ENCODE measurements at regions not wholly inside any gene's neighbourhood (a gene's known extent, or its start where the extent isn't known, plus 50 kb on each side); places are given as distances from the start of the nearest gene placed in this dataset.

- Histone ChIP-seq H4K91ac (ENCODE audit: low read depth, low read length, poor library complexity) (no peak overlapping the region), H3K27me3 (ENCODE audit: control insufficient read depth in 3 of 3, insufficient read depth in 3 of 3, low read depth in 1 of 3, low read length in 3 of 3) (no peaks in the 10 kb centered on the region), H3K4me2 (ENCODE audit: insufficient read depth, low read length, poor library complexity, severe bottlenecking) (no peak overlapping the region), H3K23ac (ENCODE audit: low read depth, low read length, poor library complexity) (no peak overlapping the region), H3K36me3 (replicated peaks in 1 of 2; ENCODE audit: control insufficient read depth in 2 of 2, insufficient read depth in 2 of 2, low read length in 2 of 2) (no peaks in the 10 kb centered on the region), H2BK15ac (ENCODE audit: low read length) (no peak overlapping the region), H3K4me3 (ENCODE audit: low read length in 2 of 2) (no peak overlapping the region), H3K4ac (ENCODE audit: low read length) (no peak overlapping the region), H2BK5ac (ENCODE audit: low read length) (no peak overlapping the region), H3K4me1 (ENCODE audit: control insufficient read depth in 2 of 2, insufficient read depth in 1 of 2, low read depth in 1 of 2, low read length in 2 of 2) (peaks cover 4 to 10% of the 10 kb centered on the region in 2 donors), H2AK5ac (ENCODE audit: low read depth, low read length) (no peak overlapping the region), H3K9me3 (replicated peaks in 1 of 2; ENCODE audit: control insufficient read depth in 2 of 2, insufficient read depth in 1 of 2, low read depth in 1 of 2, low read length in 2 of 2) (peaks cover 0 to 7% of the 10 kb centered on the region in 2 donors), H3K18ac (ENCODE audit: low read length) (no peak overlapping the region), H2BK12ac (ENCODE audit: low read length) (no peak overlapping the region), H4K8ac (ENCODE audit: low read depth, low read length) (no peak overlapping the region), H3K9ac (ENCODE audit: low read depth, low read length, poor library complexity) (no peak overlapping the region), H2BK120ac (ENCODE audit: low read depth, low read length) (no peak overlapping the region), H2AFZ (ENCODE audit: low read length) (no peak overlapping the region), H3K79me1 (ENCODE audit: low read depth, low read length) (no peaks in the 10 kb centered on the region), H3K27ac (replicated peaks; ENCODE audit: low read length) (no peak overlapping the region), H3K14ac (ENCODE audit: low read length) (no peak overlapping the region)
- no peak for DNase-seq (ENCODE audit: low spot score)
These were observed 103.3 kb upstream of the MAP4K3 start for GRCh38 chr2:39540414-39540813.

DNA sequence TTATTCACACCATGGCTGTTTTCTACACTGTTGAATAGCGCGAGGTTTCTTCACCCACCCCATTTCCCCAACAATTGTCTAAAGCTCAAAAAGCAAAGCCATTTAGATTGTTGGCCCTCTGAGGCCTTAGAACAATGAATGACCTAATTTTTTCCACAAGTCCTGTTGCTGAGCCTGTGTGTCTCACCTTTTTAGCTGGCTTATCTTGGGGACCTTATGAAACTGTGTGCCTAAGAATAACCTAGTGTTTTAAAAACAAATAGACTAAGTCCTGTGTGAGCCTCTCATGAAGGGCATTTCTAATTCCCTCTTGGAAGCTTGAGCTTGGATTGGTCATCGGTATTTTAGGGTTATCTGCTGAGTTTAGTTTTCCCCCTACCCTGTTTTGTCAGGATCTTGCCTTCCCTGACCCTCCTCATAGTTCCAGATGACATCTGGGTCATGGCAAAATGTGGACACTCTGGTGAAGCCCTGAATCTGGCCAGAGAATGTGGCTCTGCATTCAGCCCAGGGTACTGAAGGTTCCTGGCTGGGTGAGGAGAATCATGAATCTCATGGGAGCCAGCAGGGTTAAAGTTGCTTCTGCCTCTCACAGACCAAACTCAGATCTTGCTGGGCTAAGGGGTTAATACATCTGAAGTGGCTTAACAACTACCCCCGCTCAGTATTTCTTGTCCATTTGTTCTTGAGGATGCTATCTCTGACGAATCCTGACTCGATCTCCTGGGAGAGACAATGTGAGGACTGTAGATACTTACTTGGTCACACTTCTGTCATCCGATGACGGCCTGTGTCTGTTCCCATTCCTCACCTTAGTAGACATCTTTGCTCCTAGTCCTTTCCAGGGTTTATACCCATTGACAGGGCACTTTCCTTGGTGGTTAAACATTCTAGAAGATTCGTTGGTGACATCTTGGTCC, 104.2 kb upstream of the MAP4K3 start:
- no peak overlapping the region for H4K91ac ChIP-seq (ENCODE audit: low read depth, low read length, poor library complexity)
- H3K4me1 ChIP-seq (ENCODE audit: control insufficient read depth in 2 of 2, insufficient read depth in 1 of 2, low read depth in 1 of 2, low read length in 2 of 2) = peaks cover 4 to 8% of the 10 kb centered on the region in 2 donors
- H3K4me2 ChIP-seq (ENCODE audit: insufficient read depth, low read length, poor library complexity, severe bottlenecking) = no peak overlapping the region
- no peaks in the 10 kb centered on the region for H3K27me3 ChIP-seq (ENCODE audit: control insufficient read depth in 3 of 3, insufficient read depth in 3 of 3, low read depth in 1 of 3, low read length in 3 of 3)
- no peak overlapping the region for H2AFZ ChIP-seq (ENCODE audit: low read length)
- no peak overlapping the region for H3K23ac ChIP-seq (ENCODE audit: low read depth, low read length, poor library complexity)
- no peak overlapping the region for H2BK5ac ChIP-seq (ENCODE audit: low read length)
- WGBS, 2 donors (ENCODE audit: extremely low coverage in 2 of 2, insufficient read length in 2 of 2, insufficient replicate concordance in 1 of 2) = no CpG with 5 or more reads among the region's 9 CpGs
- no peak overlapping the region for H2BK12ac ChIP-seq (ENCODE audit: low read length)
- H3K18ac ChIP-seq (ENCODE audit: low read length) = no peak overlapping the region
- no peak overlapping the region for H2BK15ac ChIP-seq (ENCODE audit: low read length)
- no peak overlapping the region for H3K4me3 ChIP-seq (ENCODE audit: low read length in 2 of 2)
- no peak overlapping the region for H3K9ac ChIP-seq (ENCODE audit: low read depth, low read length, poor library complexity)
- no peaks in the 10 kb centered on the region for H3K36me3 ChIP-seq (replicated peaks in 1 of 2; ENCODE audit: control insufficient read depth in 2 of 2, insufficient read depth in 2 of 2, low read length in 2 of 2)
- no peak overlapping the region for H3K14ac ChIP-seq (ENCODE audit: low read length)
- no peak overlapping the region for H2BK120ac ChIP-seq (ENCODE audit: low read depth, low read length)
- no peaks in the 10 kb centered on the region for H3K79me1 ChIP-seq (ENCODE audit: low read depth, low read length)
- no peak for DNase-seq (ENCODE audit: low spot score)
- H4K8ac ChIP-seq (ENCODE audit: low read depth, low read length) = no peak overlapping the region
- H3K4ac ChIP-seq (ENCODE audit: low read length) = no peak overlapping the region
- no peak overlapping the region for H3K27ac ChIP-seq (replicated peaks; ENCODE audit: low read length)
- H2AK5ac ChIP-seq (ENCODE audit: low read depth, low read length) = no peak overlapping the region
- peaks cover 0 to 7% of the 10 kb centered on the region in 2 donors for H3K9me3 ChIP-seq (replicated peaks in 1 of 2; ENCODE audit: control insufficient read depth in 2 of 2, insufficient read depth in 1 of 2, low read depth in 1 of 2, low read length in 2 of 2)

DNA sequence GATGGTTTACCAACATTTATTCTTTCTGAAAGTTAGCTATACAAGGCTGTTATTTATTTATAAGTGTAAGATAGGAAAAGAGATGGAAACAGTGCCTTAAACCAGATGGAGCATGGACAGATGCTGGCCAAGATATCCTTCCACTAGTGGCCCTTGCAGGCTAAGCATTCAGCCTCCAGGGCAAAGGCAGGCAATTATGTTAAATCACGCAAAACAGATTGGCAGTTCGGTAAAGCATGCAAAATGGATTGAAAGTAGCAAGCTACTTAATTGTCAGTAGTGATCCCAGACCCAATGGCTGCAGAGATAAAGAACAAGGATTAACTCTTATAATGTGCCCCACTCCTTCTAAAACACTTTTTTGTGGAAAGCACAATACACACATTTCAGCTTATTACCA, 105.4 kb upstream of the MAP4K3 start:
- Histone ChIP-seq H4K91ac (ENCODE audit: low read depth, low read length, poor library complexity) (no peak overlapping the region), H3K9me3 (replicated peaks in 1 of 2; ENCODE audit: control insufficient read depth in 2 of 2, insufficient read depth in 1 of 2, low read depth in 1 of 2, low read length in 2 of 2) (peaks cover 0 to 7% of the 10 kb centered on the region in 2 donors), H3K4ac (ENCODE audit: low read length) (no peak overlapping the region), H2BK5ac (ENCODE audit: low read length) (no peak overlapping the region), H3K4me2 (ENCODE audit: insufficient read depth, low read length, poor library complexity, severe bottlenecking) (no peak overlapping the region), H3K4me3 (ENCODE audit: low read length in 2 of 2) (no peak overlapping the region), H4K8ac (ENCODE audit: low read depth, low read length) (no peak overlapping the region), H2BK12ac (ENCODE audit: low read length) (no peak overlapping the region), H3K27me3 (ENCODE audit: control insufficient read depth in 3 of 3, insufficient read depth in 3 of 3, low read depth in 1 of 3, low read length in 3 of 3) (no peaks in the 10 kb centered on the region), H2AK5ac (ENCODE audit: low read depth, low read length) (no peak overlapping the region), H2AFZ (ENCODE audit: low read length) (no peak overlapping the region), H3K9ac (ENCODE audit: low read depth, low read length, poor library complexity) (no peak overlapping the region), H3K27ac (replicated peaks; ENCODE audit: low read length) (no peak overlapping the region), H3K36me3 (replicated peaks in 1 of 2; ENCODE audit: control insufficient read depth in 2 of 2, insufficient read depth in 2 of 2, low read length in 2 of 2) (no peaks in the 10 kb centered on the region), H3K4me1 (ENCODE audit: control insufficient read depth in 2 of 2, insufficient read depth in 1 of 2, low read depth in 1 of 2, low read length in 2 of 2) (peaks cover 4 to 8% of the 10 kb centered on the region in 2 donors), H3K18ac (ENCODE audit: low read length) (no peak overlapping the region), H3K23ac (ENCODE audit: low read depth, low read length, poor library complexity) (no peak overlapping the region), H2BK120ac (ENCODE audit: low read depth, low read length) (no peak overlapping the region), H3K79me1 (ENCODE audit: low read depth, low read length) (no peaks in the 10 kb centered on the region), H3K14ac (ENCODE audit: low read length) (no peak overlapping the region), H2BK15ac (ENCODE audit: low read length) (no peak overlapping the region)
- no peak for DNase-seq (ENCODE audit: low spot score)
- WGBS, 2 donors (ENCODE audit: extremely low coverage in 2 of 2, insufficient read length in 2 of 2, insufficient replicate concordance in 1 of 2) = no CpG with 5 or more reads among the region's 2 CpGs

DNA sequence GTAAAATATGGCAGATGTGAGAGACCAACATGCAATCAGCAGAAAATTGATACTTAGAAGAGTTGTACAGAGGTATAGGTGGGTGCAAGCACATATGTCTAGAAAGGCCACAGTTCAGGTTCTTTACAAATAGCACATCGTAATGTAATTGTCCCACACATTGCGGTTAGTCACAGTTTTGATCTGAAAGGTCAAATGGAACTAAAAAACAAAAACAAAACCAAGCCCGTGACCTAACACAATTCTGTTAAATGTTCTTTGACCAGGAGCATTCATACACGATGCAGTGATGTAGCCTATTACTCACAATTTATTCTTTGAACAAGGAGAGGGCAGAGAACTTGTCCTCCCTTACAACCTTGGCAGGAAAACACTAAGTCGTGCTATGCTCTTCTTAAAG, 108.9 kb upstream of the MAP4K3 start:
- Histone ChIP-seq H4K8ac (ENCODE audit: low read depth, low read length) (no peak overlapping the region), H3K18ac (ENCODE audit: low read length) (no peak overlapping the region), H4K91ac (ENCODE audit: low read depth, low read length, poor library complexity) (no peak overlapping the region), H2BK12ac (ENCODE audit: low read length) (no peak overlapping the region), H3K9ac (ENCODE audit: low read depth, low read length, poor library complexity) (no peak overlapping the region), H3K27me3 (ENCODE audit: control insufficient read depth in 3 of 3, insufficient read depth in 3 of 3, low read depth in 1 of 3, low read length in 3 of 3) (no peaks in the 10 kb centered on the region), H3K36me3 (replicated peaks in 1 of 2; ENCODE audit: control insufficient read depth in 2 of 2, insufficient read depth in 2 of 2, low read length in 2 of 2) (no peaks in the 10 kb centered on the region), H3K4me2 (ENCODE audit: insufficient read depth, low read length, poor library complexity, severe bottlenecking) (no peak overlapping the region), H3K14ac (ENCODE audit: low read length) (no peak overlapping the region), H2AFZ (ENCODE audit: low read length) (no peak overlapping the region), H2BK5ac (ENCODE audit: low read length) (no peak overlapping the region), H2BK120ac (ENCODE audit: low read depth, low read length) (no peak overlapping the region), H3K23ac (ENCODE audit: low read depth, low read length, poor library complexity) (no peak overlapping the region), H3K9me3 (replicated peaks in 1 of 2; ENCODE audit: control insufficient read depth in 2 of 2, insufficient read depth in 1 of 2, low read depth in 1 of 2, low read length in 2 of 2) (peaks cover 0 to 11% of the 10 kb centered on the region in 2 donors), H3K27ac (replicated peaks; ENCODE audit: low read length) (no peak overlapping the region), H3K4me1 (ENCODE audit: control insufficient read depth in 2 of 2, insufficient read depth in 1 of 2, low read depth in 1 of 2, low read length in 2 of 2) (peaks cover 2 to 6% of the 10 kb centered on the region in 2 donors), H3K4ac (ENCODE audit: low read length) (no peak overlapping the region), H3K4me3 (ENCODE audit: low read length in 2 of 2) (no peak overlapping the region), H2BK15ac (ENCODE audit: low read length) (no peak overlapping the region), H2AK5ac (ENCODE audit: low read depth, low read length) (no peak overlapping the region), H3K79me1 (ENCODE audit: low read depth, low read length) (no peaks in the 10 kb centered on the region)
- no CpG with 5 or more reads among the region's 5 CpGs for WGBS, 2 donors (ENCODE audit: extremely low coverage in 2 of 2, insufficient read length in 2 of 2, insufficient replicate concordance in 1 of 2)
- DNase-seq (ENCODE audit: low spot score) = no peak
